HK-2 (cell line): ENCODE measurements at regions not wholly inside any gene's neighbourhood (a gene's known extent, or its start where the extent isn't known, plus 50 kb on each side); places are given as distances from the start of the nearest gene placed in this dataset.

Experiments
- DNase-seq: peaks from one replicate; pipeline ENCODE4 v3.0.0-alpha.2; 2018; ENCODE audit not compliant: unreplicated experiment

DNA sequence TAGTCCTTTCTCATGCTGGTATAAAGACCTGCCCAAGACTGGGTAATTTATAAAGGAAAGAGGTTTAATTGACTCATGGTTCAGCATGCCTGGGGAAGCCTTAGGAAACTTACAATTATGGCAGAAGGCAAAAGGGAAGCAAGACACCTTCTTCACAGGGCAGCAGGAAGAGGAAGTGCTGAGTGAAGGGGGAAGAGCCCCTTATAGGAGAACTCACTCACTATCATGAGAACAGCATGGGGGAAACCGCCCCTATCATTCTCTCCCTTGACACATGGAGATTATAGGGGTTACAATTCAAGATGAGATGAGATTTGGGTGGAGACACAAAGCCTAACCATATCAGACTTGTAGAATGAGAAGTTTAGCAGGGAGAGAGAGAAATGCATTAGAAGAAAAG, 373.3 kb upstream of the DIAPH2 start:
- DNase-seq: no peak

DNA sequence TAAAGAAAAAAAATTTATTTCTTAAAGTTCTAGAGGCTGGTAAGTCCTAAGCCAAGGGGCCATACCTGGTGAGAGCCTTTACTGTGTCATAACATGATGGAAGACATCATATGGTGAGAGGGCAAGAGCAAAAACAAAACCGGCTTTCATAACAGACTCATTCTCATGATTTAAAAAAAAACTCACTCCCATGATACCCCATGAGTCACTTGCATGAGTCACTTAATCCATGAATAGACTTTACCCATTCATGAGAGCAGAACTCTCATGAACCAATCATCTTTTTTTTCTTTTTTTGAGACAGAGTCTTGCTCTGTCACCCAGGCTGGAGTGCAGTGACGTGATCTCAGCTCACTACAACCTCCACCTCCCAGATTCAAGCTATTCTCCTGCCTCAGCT, 369.7 kb upstream of the DIAPH2 start:
- no peak for DNase-seq

GRCh38 chrX:96361844-96362243, 322.8 kb upstream of the DIAPH2 start:
- DNase-seq: no peak

DNA sequence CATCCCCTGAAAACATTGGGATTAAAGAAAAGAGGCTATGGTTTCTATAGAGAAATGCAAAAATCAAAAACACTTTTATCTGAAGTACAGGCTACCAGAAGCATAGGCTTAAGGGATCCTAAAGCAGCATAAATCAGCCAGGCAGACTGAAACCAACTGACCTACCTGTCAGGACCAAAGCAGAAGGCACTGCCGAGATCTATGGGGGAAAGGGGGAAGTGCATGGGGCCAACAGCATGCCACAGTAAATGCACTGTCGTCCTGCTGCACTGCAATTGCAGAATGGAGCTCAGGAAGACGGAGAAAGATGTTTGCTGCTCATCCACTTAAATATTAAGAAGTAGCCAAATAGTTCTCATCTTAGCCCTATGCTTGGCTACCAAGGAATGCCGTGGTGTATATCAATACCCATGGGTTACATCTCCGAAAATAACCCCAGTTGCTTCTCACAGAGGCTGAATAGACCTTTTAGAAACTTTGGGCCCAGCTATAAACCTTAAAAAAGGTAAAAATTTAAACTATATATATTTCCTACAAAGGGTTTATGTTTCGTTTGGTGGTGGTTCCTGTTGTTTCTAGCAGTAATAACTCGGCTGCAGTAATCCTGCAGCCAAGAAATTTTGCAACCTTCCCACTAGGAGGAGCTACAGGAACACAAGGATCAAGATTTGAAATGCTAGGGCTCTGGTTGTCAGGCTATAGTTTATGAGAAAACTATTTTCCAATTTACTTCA, 312.2 kb upstream of the DIAPH2 start:
- DNase-seq: peak; percentile 2

GRCh38 chrX:96373047-96373355, 311.6 kb upstream of the DIAPH2 start:
- DNase-seq: no peak

DNA sequence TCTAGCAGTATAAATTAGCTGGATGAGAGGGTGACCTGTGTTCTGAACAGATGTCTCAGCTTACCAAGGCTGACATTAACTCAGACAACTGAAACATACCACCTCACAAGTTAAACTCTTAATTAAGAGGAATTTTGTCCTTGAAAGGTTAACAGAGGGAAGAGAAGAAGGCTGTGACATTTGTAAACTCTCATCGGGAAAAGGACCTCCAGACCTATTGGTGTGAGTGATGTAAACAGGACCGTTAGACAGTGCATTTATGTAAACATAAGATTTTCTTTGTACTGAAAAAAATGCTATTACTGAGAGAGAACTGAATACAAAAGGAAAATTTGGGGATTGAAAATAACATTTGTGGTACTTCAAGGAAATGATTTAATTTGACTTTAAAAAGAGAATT, 308.4 kb upstream of the DIAPH2 start:
- no peak for DNase-seq

DNA sequence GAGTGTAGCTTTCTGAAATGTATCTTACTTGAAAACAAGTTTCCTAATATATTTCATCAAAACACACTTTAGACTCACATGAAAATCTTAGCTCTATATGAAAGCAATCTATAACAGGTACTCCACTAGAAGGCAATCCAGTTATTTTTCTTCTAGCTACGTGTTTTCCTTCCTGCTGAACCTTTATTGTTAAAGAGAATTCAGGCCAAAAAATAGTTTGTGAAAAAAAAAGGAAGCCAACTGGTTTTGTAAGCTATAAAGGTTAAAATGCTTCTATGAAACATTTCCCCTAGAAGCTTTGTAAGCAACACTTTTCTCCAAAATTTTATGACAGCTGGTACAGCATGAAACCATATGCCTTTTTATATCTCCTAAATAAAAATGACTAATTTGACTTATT, 304.7 kb upstream of the DIAPH2 start:
- no peak for DNase-seq

DNA sequence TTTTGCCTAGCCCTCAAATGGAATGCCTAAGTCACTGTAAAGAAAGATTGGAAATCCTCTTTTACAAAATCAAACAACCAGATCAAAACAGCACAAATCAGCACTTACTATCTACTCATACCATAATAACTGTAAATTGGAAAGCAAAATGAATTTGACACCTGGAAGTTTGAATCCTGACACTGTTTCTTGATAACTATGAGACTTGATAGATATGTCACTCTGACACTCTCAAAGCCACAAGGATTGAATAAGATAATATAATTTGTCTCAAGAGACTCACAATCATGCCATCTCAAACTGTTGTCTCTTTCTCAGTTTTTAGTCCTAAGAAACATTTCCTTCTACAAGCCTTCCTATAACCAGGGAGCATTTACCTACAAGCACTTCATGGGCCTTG, 302.6 kb upstream of the DIAPH2 start:
- no peak for DNase-seq

GRCh38 chrX:96383428-96383827, 301.2 kb upstream of the DIAPH2 start:
- no peak for DNase-seq

DNA sequence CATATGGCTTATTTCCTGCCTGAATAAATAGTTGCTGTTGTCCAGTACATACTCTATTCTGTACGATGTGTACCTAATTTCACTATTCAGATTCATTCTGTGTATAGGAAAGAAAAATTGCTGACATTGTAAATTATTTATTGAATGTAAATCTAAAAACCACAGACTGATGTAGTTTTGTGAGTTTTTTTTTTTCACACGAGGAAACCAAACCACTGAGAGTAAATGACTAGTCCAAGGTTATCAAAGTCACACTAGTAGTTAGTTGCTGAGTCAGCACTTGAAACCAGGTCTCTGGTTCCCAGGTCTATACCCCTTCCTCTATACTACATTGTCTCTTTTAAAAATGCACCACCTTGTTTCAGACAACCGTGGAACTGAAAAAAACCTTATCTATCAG, 298.3 kb upstream of the DIAPH2 start:
- DNase-seq: no peak

DNA sequence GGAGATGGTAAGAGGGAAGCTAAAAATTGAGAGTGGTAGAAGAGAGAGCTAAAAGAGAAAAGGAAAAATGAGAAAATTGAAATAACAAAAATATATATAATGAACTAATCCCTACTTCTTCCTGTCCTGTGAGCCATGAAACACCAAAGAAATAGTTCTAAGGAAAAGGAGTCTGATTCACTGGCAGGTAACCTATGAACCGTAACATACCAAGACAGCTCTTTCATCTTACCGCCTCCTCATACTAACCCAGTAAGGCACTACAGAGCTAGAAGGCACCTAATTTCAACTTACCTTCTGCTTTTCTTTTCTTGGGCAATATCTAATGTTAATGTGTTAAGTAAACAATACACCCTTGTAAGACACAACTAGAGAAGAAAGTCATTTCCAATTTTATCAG, 297.7 kb upstream of the DIAPH2 start:
- DNase-seq: no peak

GRCh38 chrX:96387801-96388200, 296.8 kb upstream of the DIAPH2 start:
- DNase-seq: no peak

DNA sequence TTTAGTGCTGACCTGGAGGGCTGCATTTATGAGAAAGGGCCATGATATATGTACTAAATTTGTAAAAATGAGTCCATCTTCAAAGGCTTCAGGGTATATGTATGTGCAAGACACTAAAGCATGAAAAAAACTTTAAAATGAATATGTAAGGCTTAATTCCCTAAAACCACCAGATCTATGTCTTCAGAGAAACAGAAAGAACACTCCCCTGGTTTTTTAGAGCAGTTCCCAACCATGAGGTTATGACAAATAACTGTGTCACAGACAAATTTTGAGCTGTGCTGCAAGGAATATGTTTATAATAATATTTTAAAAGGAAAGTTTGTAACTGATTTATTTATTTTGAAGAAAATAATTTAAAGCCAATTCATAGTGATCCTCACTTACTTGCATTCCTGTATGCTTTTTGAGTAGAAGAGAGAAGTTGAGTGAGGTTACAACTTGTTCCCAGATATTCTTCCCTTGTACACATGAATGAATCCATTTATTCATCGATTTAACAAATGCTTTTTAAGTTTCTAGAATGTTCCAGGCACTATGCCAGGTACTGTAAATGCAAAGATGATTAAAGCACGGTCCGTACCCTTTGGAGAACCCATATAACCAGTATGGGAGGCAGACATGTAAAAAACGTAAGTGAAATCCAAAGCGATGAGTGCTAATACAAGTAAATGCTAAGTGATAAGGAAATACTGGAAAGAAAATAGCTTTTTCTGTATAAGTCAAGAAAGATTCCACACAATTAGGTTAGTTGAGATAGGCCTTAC, 295.2 kb upstream of the DIAPH2 start:
- no peak for DNase-seq

- DNase-seq: no peak
Observed at GRCh38 chrX:96394598-96394997, 290.0 kb upstream of the DIAPH2 start.

DNA sequence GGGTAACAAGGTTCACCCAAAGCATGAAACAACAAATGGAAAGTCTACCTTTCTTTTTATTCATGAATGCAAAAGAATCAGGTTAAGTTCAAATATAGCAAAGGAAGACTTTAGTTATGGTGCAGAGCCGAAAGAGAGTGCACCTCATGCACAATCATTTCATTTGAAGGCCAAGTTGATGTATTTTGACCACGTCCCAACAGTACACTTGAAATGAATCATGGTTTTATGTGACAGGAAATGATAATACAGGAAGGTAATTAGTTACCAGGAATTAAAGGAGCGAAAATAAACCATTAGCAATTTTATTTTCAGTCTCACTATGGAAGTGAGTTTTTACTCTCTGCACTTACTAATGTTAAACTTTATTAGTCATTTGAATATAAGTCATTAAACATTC, 281.2 kb upstream of the DIAPH2 start:
- no peak for DNase-seq

DNA sequence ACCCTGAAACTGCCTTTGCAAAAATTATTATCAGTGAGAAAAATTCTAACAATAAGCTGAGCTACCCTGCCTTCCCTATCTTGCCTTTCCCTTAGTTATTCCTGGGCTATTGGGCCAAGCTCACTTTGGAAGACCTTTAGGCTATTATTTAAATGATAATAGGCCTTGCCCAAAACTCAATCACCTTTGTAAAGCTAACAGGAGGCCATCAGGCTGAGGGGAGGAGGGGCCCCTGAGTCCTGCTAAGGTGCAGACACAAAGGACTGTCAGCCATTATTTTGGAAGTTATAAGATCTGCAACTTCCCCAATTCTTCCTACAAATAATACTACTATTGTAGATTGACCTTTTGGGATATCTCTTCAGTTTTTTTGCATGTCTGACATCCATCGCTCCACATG, 278.8 kb upstream of the DIAPH2 start:
- DNase-seq: no peak

GRCh38 chrX:96407072-96407471, 277.6 kb upstream of the DIAPH2 start:
- no peak for DNase-seq

DNA sequence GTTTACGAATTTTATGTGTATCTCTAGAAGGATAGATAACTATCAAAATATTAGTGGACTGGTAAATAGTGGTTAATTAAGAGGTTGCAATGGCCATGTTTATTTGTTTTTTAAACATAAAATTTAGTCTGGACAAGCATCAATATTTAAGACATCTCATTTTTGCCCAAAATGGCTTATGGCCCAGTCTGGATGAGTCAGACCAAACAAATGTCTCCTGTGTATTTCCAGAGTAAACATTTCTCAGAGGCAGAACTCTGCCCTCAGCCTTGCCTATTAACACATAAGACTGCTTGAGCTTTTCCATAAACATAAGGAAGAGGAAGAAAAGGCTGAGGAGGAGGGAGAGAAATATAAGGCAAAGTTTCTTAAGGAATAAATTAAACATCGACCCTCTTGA, 277.1 kb upstream of the DIAPH2 start:
- no peak for DNase-seq

DNA sequence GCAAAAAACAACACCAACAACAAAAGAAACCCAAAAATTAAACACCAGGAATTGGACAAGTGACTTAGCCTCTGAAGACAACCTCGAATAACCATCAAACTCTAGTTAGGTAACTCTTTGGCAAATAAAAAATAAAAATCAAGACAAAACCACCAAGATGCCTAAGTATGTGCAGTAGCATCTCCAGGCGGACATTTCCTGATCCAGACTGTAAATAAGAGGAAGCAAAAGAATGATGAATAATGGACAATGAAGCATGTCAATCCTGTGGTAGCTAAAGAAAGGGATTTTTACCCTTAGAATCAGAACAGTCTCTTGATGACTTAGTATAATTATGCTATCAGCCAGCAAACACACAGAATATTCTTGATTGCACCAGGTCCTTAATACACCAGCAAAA, 276.7 kb upstream of the DIAPH2 start:
- DNase-seq: no peak

DNA sequence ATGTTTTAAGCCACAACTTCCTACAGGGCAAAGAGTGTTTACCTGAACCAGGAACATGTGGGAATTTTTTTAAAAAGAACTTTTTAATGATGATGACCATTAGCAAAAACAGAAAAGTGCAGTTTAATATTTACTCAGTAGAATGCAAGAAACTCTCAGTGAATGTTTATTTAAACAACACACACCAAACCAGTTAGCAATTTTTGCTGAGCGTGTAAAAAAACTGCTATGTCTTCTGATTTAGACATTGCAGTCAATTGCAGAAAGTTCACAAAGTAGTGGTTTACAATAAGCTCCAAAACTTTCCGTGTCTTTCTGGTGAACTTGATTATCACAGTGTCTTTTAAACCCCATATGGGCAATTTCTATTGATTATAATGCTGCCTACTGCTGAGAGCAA, 273.7 kb upstream of the DIAPH2 start:
- no peak for DNase-seq

- no peak for DNase-seq
Observed at GRCh38 chrX:96417695-96418094, 266.9 kb upstream of the DIAPH2 start.

GRCh38 chrX:96424007-96424406, 260.6 kb upstream of the DIAPH2 start:
- DNase-seq: no peak

GRCh38 chrX:96425200-96425599, 259.4 kb upstream of the DIAPH2 start:
- no peak for DNase-seq
